IMR-90 (cell line): ENCODE measurements at regions not wholly inside any gene's neighbourhood (a gene's known extent, or its start where the extent isn't known, plus 50 kb on each side); places are given as distances from the start of the nearest gene placed in this dataset.

ENCODE experiments used
- ATAC-seq: fragments of 200-7000 bp; cut with Tn5 transposase; 2 replicates; pipeline ENCODE4 v1.9.1; 2020; ENCODE audit warnings: low read depth, mild to moderate bottlenecking, moderate library complexity
- BruUV-seq: library from RNA; stranded (reverse); fragments of 400-500 nt; replicated peaks from 2 replicates; lab custom pipeline; 2021; lab: Mats Ljungman, UMichigan
- CTCF ChIA-PET: fragments of 300-600 bp; formaldehyde crosslinking; extraction: SDS; loops from one replicate; lab custom pipeline; 2021; ENCODE audit warnings: antibody characterized with exemption; lab: Yijun Ruan, JAX
- POLR2A ChIA-PET: fragments of 300-600 bp; sonication (Branson Sonifier 250); formaldehyde crosslinking; loops from one replicate; lab custom pipeline; 2022; ENCODE audit warnings: antibody characterized with exemption; ENCODE audit not compliant: unreplicated experiment; lab: Charles Lee
- DNase-seq: peaks from one replicate; pipeline ENCODE4 v3.0.0; 2013
- H2AFZ ChIP-seq: replicated peaks from 2 replicates; pipeline ENCODE3; 2013; ENCODE audit warnings: low read length, mild to moderate bottlenecking; ENCODE audit not compliant: poor library complexity
- H2AK5ac ChIP-seq: 2 replicates; pipeline ENCODE4 v1.6.1; 2013; ENCODE audit warnings: low read depth, low read length, inconsistent platforms
- H2AK9ac ChIP-seq: replicated peaks from 2 replicates; pipeline ENCODE3; 2013; ENCODE audit warnings: mild to moderate bottlenecking, low read depth, low read length, moderate library complexity; ENCODE audit not compliant: poor library complexity
- H2BK120ac ChIP-seq: 2 replicates; pipeline ENCODE4 v1.6.1; 2013; ENCODE audit warnings: low read depth, low read length, inconsistent platforms
- H2BK15ac ChIP-seq: 3 replicates; pipeline ENCODE4 v1.6.1; 2013; ENCODE audit warnings: low read depth, low read length, inconsistent platforms
- H2BK20ac ChIP-seq: 2 replicates; pipeline ENCODE4 v1.6.1; 2013; ENCODE audit warnings: low read depth, mild to moderate bottlenecking, inconsistent platforms, low read length, moderate library complexity
- H2BK5ac ChIP-seq: 2 replicates; pipeline ENCODE4 v1.6.1; 2013; ENCODE audit warnings: mild to moderate bottlenecking, low read depth, low read length, inconsistent platforms; ENCODE audit not compliant: poor library complexity, severe bottlenecking
- H3K14ac ChIP-seq: replicated peaks from 2 replicates; pipeline ENCODE4 v1.6.1; 2013; ENCODE audit warnings: low read depth, low read length, inconsistent platforms
- H3K18ac ChIP-seq: 2 replicates; pipeline ENCODE4 v1.6.1; 2013; ENCODE audit warnings: low read depth, low read length, control low read depth
- H3K23ac ChIP-seq: 2 replicates; pipeline ENCODE4 v1.6.1; 2013; ENCODE audit warnings: low read depth, low read length, inconsistent platforms
- H3K27ac ChIP-seq: 2 replicates; pipeline ENCODE4 v1.5.1; 2013; ENCODE audit warnings: mild to moderate bottlenecking, control low read depth, low read length; ENCODE audit not compliant: insufficient read depth
- H3K27me3 ChIP-seq: 2 replicates; pipeline ENCODE4 v1.6.1; 2013; ENCODE audit warnings: low read length; ENCODE audit not compliant: control insufficient read depth, insufficient read depth
- H3K36me3 ChIP-seq: 2 replicates; pipeline ENCODE4 v1.6.1; 2013; ENCODE audit warnings: low read length, mixed read lengths; ENCODE audit not compliant: control insufficient read depth, insufficient read depth
- H3K4ac ChIP-seq: 2 replicates; pipeline ENCODE4 v1.6.1; 2013; ENCODE audit warnings: low read depth, low read length, inconsistent platforms
- H3K4me1 ChIP-seq: 2 replicates; pipeline ENCODE4 v1.6.1; 2013; ENCODE audit warnings: low read length, mixed read lengths; ENCODE audit not compliant: control insufficient read depth, insufficient read depth
- H3K4me2 ChIP-seq: 2 replicates; pipeline ENCODE4 v1.6.1; 2013; ENCODE audit warnings: low read depth, mild to moderate bottlenecking, control low read depth, low read length, moderate library complexity
- H3K4me3 ChIP-seq: 2 replicates; pipeline ENCODE4 v1.5.1; 2013; ENCODE audit warnings: low read depth, mild to moderate bottlenecking, control low read depth, low read length, moderate library complexity; ENCODE audit not compliant: insufficient read depth
- H3K56ac ChIP-seq: 2 replicates; pipeline ENCODE4 v1.6.1; 2013; ENCODE audit warnings: low read length, inconsistent platforms; ENCODE audit not compliant: insufficient read depth; ENCODE audit errors: extremely low read depth
- H3K79me1 ChIP-seq, 2 experiments: 2 replicates each; pipeline ENCODE4 v1.6.1; 2013; ENCODE audit warnings: low read length in 2 of 2, inconsistent platforms in 1 of 2, low read depth in 1 of 2
- H3K9ac ChIP-seq: 2 replicates; pipeline ENCODE4 v1.6.1; 2013; ENCODE audit warnings: low read depth, low read length, control low read depth
- H3K9me1 ChIP-seq: 2 replicates; pipeline ENCODE4 v1.6.1; 2013; ENCODE audit warnings: low read length, inconsistent platforms; ENCODE audit not compliant: insufficient read depth
- H3K9me3 ChIP-seq: 2 replicates; pipeline ENCODE4 v1.6.1; 2013; ENCODE audit warnings: low read length; ENCODE audit not compliant: control insufficient read depth, insufficient read depth
- H4K20me1 ChIP-seq: 2 replicates; pipeline ENCODE4 v1.6.1; 2013; ENCODE audit warnings: low read length, inconsistent platforms; ENCODE audit not compliant: insufficient read depth
- H4K5ac ChIP-seq: 2 replicates; pipeline ENCODE4 v1.6.1; 2013; ENCODE audit warnings: mild to moderate bottlenecking, low read depth, low read length, control low read depth
- H4K8ac ChIP-seq, 2 experiments: 2 replicates each; pipeline ENCODE4 v1.6.1; 2013; ENCODE audit warnings: low read depth in 2 of 2, low read length in 2 of 2, control low read depth in 1 of 2, inconsistent platforms in 1 of 2
- H4K91ac ChIP-seq: 2 replicates; pipeline ENCODE4 v1.6.1; 2013; ENCODE audit warnings: low read depth, low read length, inconsistent platforms; ENCODE audit not compliant: insufficient read depth
- CEBPB ChIP-seq: IDR thresholded peaks from 2 replicates; pipeline ENCODE4 v1.6.1; 2012; ENCODE audit warnings: low read depth, low read length, improper control_type of control experiment
- SMC3 ChIP-seq: fragments of 150-350 bp; IDR thresholded peaks from 2 replicates; pipeline ENCODE4 v1.6.1; 2016; ENCODE audit warnings: low read depth, mild to moderate bottlenecking, antibody characterized with exemption, low read length, moderate library complexity
- WGBS, 2 experiments: methylation state at CpG; one replicate each; pipeline versions ENCODE4 v1.1.5 to v1.1.7; 2013; ENCODE audit warnings: missing lambda C conversion rate in 2 of 2; ENCODE audit not compliant: insufficient read length in 1 of 2; ENCODE audit errors: extremely low coverage in 2 of 2; 5-methylcytosine and 5-hydroxymethylcytosine counted together
- dilution Hi-C: fragments of 300-500 bp; cut with HindIII; formaldehyde crosslinking; loops from one replicate; pipeline ENCODE4 v1.14.3; 2018; ENCODE audit warnings: low sequenced_read_pairs; ENCODE audit not compliant: unreplicated experiment
- in situ Hi-C: fragments of 300-500 bp; cut with MboI; formaldehyde crosslinking; loops from 3 replicates; pipeline ENCODE4 v1.14.3; 2019; ENCODE audit warnings: low sequenced_read_pairs, inconsistent platforms, mixed read lengths
- intact Hi-C: fragments of 100-400 bp; cut with micrococcal nuclease; formaldehyde crosslinking; loops from 2 replicates; pipeline ENCODE4 v1.10.0; 2022
- TF ChIP-seq, protein P1 (sequence below): conservative IDR thresholded peaks from 2 replicates; pipeline ENCODE4 v1.5.1; 2012; ENCODE audit warnings: mild to moderate bottlenecking, low read depth, low read length, improper control_type of control experiment

DNA sequence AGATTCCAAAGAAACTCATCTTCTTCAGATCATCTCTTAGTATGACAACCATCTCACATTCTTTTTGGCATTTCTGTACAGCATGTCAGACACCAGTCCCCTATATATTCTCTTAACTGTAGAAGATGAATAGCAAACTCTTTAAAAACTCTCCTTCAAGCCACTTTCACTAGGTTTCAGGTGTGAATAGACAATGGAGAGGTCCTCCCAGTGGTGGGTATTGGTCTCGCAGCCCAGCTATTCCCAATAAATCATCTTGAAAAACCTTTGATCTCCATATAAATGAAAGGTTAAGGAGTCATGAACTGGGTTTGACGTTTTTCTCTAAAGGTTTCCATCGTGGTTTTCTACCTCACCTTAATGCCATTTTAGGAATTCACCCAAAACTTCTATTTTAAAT, 180.0 kb downstream of the GJA1 start:
- Histone ChIP-seq H3K56ac (no peak overlapping the region), H3K9me1 (0 out of 2 replicates have a peak, but pooled peaks cover 3% of the 10 kb centered on the region), H3K4me2 (no peak overlapping the region), H3K4me3 (no peak overlapping the region), H4K8ac (no peak overlapping the region), H3K9me3 (no peaks in the 10 kb centered on the region), H2BK5ac (no peak overlapping the region), H3K4ac (no peak overlapping the region), H3K18ac (no peak overlapping the region), H2BK15ac (no peak overlapping the region), H2AK9ac (no peak overlapping the region), H3K14ac (no peak overlapping the region), H2AK5ac (no peak overlapping the region), H4K5ac (no peak overlapping the region), H4K91ac (no peak overlapping the region), H2BK120ac (no peak overlapping the region), H3K27ac (no peak overlapping the region), H3K4me1 (no peaks in the 10 kb centered on the region), H3K9ac (no peak overlapping the region), H3K27me3 (no peaks in the 10 kb centered on the region), H3K36me3 (no peaks in the 10 kb centered on the region), H3K23ac (no peak overlapping the region), H2AFZ (no peak overlapping the region), H4K20me1 (no peaks in the 10 kb centered on the region), H2BK20ac (no peak overlapping the region), H3K79me1 (no peaks in the 10 kb centered on the region)
- in situ Hi-C loops = no loop called here
- POLR2A ChIA-PET = no interaction called here
- ATAC-seq (no peak), DNase-seq (no peak)
- TF ChIP-seq SMC3 (no peak), CEBPB (no peak)
- TF ChIP-seq, protein P1, sequence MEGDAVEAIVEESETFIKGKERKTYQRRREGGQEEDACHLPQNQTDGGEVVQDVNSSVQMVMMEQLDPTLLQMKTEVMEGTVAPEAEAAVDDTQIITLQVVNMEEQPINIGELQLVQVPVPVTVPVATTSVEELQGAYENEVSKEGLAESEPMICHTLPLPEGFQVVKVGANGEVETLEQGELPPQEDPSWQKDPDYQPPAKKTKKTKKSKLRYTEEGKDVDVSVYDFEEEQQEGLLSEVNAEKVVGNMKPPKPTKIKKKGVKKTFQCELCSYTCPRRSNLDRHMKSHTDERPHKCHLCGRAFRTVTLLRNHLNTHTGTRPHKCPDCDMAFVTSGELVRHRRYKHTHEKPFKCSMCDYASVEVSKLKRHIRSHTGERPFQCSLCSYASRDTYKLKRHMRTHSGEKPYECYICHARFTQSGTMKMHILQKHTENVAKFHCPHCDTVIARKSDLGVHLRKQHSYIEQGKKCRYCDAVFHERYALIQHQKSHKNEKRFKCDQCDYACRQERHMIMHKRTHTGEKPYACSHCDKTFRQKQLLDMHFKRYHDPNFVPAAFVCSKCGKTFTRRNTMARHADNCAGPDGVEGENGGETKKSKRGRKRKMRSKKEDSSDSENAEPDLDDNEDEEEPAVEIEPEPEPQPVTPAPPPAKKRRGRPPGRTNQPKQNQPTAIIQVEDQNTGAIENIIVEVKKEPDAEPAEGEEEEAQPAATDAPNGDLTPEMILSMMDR = peak; percentile 19; the same call in 1 of the 2 replicates
- CTCF ChIA-PET = no interaction called here
- no CpG with 5 or more reads among the region's 3 CpGs for WGBS, 2 experiments
- intact Hi-C loops = no loop called here
- dilution Hi-C loops = no loop called here
- BruUV-seq = no TSS peak
